ENCODE measurements at regions not wholly inside any gene's neighbourhood (a gene's known extent, or its start where the extent isn't known, plus 50 kb on each side); places are given as distances from the start of the nearest gene placed in this dataset.

DNA sequence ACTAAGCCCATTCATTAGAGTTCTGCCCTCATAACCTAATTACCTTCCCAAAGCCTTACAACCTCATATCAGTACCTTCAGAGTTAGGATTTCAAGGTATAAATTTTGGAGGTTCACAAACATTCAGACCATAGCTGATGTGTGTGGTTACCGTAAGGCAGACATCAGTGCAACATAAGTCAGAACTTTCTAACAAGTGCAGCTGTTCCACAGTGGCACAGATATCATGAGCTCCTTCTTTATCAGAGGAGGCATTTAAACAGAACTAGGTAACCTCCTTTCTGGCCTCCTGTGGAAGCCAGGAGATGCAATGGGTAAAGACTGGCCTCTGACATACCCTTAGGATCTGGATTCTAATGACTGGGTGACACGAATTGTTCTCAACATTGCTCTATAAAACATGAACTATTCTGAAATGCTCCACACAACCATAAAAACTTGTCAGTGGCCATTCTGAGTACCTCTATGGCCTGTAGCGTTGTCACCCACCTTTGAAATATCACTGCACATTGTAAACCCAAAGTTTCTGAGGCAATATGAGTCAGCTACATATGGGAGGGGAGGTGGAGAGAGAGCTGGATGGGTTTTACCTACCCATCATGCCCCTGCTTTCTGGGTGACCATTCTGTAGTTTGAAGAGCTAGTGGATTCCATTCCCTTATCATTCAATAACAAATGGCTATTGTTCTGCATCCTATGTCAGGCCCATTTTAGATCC, 546.0 kb upstream of the TBL1XR1 start:
- TF ChIP-seq, protein P1, sequence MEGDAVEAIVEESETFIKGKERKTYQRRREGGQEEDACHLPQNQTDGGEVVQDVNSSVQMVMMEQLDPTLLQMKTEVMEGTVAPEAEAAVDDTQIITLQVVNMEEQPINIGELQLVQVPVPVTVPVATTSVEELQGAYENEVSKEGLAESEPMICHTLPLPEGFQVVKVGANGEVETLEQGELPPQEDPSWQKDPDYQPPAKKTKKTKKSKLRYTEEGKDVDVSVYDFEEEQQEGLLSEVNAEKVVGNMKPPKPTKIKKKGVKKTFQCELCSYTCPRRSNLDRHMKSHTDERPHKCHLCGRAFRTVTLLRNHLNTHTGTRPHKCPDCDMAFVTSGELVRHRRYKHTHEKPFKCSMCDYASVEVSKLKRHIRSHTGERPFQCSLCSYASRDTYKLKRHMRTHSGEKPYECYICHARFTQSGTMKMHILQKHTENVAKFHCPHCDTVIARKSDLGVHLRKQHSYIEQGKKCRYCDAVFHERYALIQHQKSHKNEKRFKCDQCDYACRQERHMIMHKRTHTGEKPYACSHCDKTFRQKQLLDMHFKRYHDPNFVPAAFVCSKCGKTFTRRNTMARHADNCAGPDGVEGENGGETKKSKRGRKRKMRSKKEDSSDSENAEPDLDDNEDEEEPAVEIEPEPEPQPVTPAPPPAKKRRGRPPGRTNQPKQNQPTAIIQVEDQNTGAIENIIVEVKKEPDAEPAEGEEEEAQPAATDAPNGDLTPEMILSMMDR (IDR thresholded peaks at IDR 0.05), result no peak
- TF ChIP-seq POLR2A (IDR thresholded peaks at IDR 0.05), result no peak
